GM19467 (cell line): ENCODE measurements at regions not wholly inside any gene's neighbourhood (a gene's known extent, or its start where the extent isn't known, plus 50 kb on each side); places are given as distances from the start of the nearest gene placed in this dataset.

Source experiments
- ATAC-seq: cut with Tn5 transposase; IDR thresholded peaks from one replicate; pipeline ENCODE4 v1.9.1; 2021; ENCODE audit warnings: mild to moderate bottlenecking, moderate library complexity; ENCODE audit not compliant: unreplicated experiment

- ATAC-seq: no peak
These were observed 382.1 kb downstream of the TLE4 start for GRCh38 chr9:79953908-79954307.

GRCh38 chr9:79952401-79952800 is 380.6 kb downstream of the TLE4 start:
- no peak for ATAC-seq

- no peak for ATAC-seq
These were observed 374.9 kb downstream of the TLE4 start for GRCh38 chr9:79946712-79947111.

GRCh38 chr9:79945495-79945894 is 373.7 kb downstream of the TLE4 start:
- no peak for ATAC-seq

GRCh38 chr9:79945016-79945415 is 373.3 kb downstream of the TLE4 start:
- no peak for ATAC-seq

- no peak for ATAC-seq
These were observed 369.2 kb downstream of the TLE4 start for GRCh38 chr9:79940919-79941318.

GRCh38 chr9:79939819-79940218 is 368.1 kb downstream of the TLE4 start:
- ATAC-seq: no peak

- ATAC-seq: no peak
These were observed 364.6 kb downstream of the TLE4 start for GRCh38 chr9:79936336-79936735.

GRCh38 chr9:79929285-79929684 is 357.5 kb downstream of the TLE4 start:
- ATAC-seq: no peak

GRCh38 chr9:79928661-79929223 is 357.0 kb downstream of the TLE4 start:
- ATAC-seq: no peak

GRCh38 chr9:79925326-79925725 is 353.6 kb downstream of the TLE4 start:
- ATAC-seq: no peak

- ATAC-seq: no peak
These were observed 353.1 kb downstream of the TLE4 start for GRCh38 chr9:79924836-79925235.

GRCh38 chr9:79917421-79917820 is 345.7 kb downstream of the TLE4 start:
- ATAC-seq: no peak

GRCh38 chr9:79913867-79914266 is 342.1 kb downstream of the TLE4 start:
- no peak for ATAC-seq

GRCh38 chr9:79912318-79913070 is 340.7 kb downstream of the TLE4 start:
- no peak for ATAC-seq

- ATAC-seq: no peak
These were observed 340.0 kb downstream of the TLE4 start for GRCh38 chr9:79911724-79912123.

- no peak for ATAC-seq
These were observed 331.2 kb downstream of the TLE4 start for GRCh38 chr9:79902825-79903600.

GRCh38 chr9:79900754-79901153 is 329.0 kb downstream of the TLE4 start:
- no peak for ATAC-seq

- no peak for ATAC-seq
These were observed 324.7 kb downstream of the TLE4 start for GRCh38 chr9:79896390-79896980.

- no peak for ATAC-seq
These were observed 323.5 kb downstream of the TLE4 start for GRCh38 chr9:79895232-79895631.

- ATAC-seq: no peak
These were observed 317.6 kb downstream of the TLE4 start for GRCh38 chr9:79889369-79889768.
